Neuron (in vitro differentiated cells): ENCODE measurements at regions not wholly inside any gene's neighbourhood (a gene's known extent, or its start where the extent isn't known, plus 50 kb on each side); places are given as distances from the start of the nearest gene placed in this dataset.

Experiments
- H2AFZ ChIP-seq: one replicate; pipeline ENCODE4 v1.6.1; 2013; ENCODE audit warnings: low read depth, mild to moderate bottlenecking, inconsistent platforms, low read length, moderate library complexity
- H3K27me3 ChIP-seq: one replicate; pipeline ENCODE4 v1.6.1; 2013; ENCODE audit warnings: low read length; ENCODE audit not compliant: insufficient read depth
- H3K36me3 ChIP-seq: one replicate; pipeline ENCODE4 v1.6.1; 2013; ENCODE audit warnings: low read length; ENCODE audit not compliant: insufficient read depth
- H3K4me1 ChIP-seq: one replicate; pipeline ENCODE4 v1.6.1; 2013; ENCODE audit warnings: low read length; ENCODE audit not compliant: insufficient read depth
- H3K4me3 ChIP-seq: 2 replicates; pipeline ENCODE4 v1.5.1; 2013; ENCODE audit warnings: mild to moderate bottlenecking, low read length, moderate library complexity
- H3K9me3 ChIP-seq: one replicate; pipeline ENCODE4 v1.6.1; 2013; ENCODE audit warnings: low read length

- H3K4me3 ChIP-seq: no peak overlapping the region
- no peaks in the 10 kb centered on the region for H3K36me3 ChIP-seq
- no peaks in the 10 kb centered on the region for H3K27me3 ChIP-seq
Observed at GRCh38 chr3:66655044-66655443, 154.2 kb upstream of the LRIG1 start.

GRCh38 chr3:66655671-66656070 lies 154.8 kb upstream of the LRIG1 start:
- Histone ChIP-seq H3K36me3 (no peaks in the 10 kb centered on the region), H3K4me3 (peak overlapping the region; percentile 2), H2AFZ (peak overlapping the region; percentile 64), H3K27me3 (no peaks in the 10 kb centered on the region), H3K4me1 (peaks cover 32% of the 10 kb centered on the region), H3K9me3 (no peaks in the 10 kb centered on the region)

More at GRCh38 chr3:66655044-66655443, 154.2 kb upstream of the LRIG1 start:
- Histone ChIP-seq H3K9me3 (no peaks in the 10 kb centered on the region), H3K4me1 (peaks cover 32% of the 10 kb centered on the region), H2AFZ (no peak overlapping the region)

DNA sequence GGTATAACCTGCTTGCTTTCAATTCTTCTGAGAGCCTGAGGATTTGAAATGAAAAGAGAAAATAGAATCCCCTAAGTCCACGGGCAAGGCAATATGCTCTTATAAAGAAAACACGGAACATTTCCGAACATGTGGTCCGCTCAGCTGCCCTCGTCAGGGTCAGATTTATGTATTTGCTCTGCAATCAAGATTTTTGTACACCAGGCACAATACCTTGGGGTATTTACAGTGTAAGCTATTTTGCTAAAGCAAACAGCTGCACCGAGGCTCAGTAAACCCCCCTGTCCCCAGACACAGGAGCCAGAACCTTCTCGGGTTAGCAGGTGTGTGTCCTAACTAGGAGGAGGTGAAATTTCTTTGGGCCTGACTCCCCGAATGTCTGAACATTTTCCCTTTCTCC lies 155.8 kb upstream of the LRIG1 start:
- Histone ChIP-seq H3K4me3 (no peak overlapping the region), H3K27me3 (no peaks in the 10 kb centered on the region), H3K4me1 (peaks cover 32% of the 10 kb centered on the region), H2AFZ (peak overlapping the region; percentile 64), H3K9me3 (no peaks in the 10 kb centered on the region), H3K36me3 (no peaks in the 10 kb centered on the region)

DNA sequence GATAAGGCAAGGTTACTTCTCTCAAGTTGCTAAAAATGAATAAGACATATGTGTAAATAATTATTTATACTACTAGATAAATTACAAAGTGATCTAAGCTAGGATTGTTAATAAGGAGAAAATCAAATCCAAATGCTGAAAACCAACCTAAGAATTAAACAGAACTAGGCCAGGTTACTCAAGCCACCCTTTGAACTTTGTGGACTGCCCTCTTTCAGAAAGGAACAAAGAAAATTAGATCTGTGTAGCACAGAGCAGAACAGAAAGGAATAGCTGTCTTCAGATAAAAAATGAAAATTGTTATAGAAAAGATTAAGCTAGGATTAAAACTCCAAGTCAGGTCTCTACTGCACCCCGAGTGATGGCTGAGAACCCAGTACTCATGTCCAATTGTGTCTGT lies 158.2 kb upstream of the LRIG1 start:
- Histone ChIP-seq H3K27me3 (no peaks in the 10 kb centered on the region), H3K4me3 (no peak overlapping the region), H3K9me3 (no peaks in the 10 kb centered on the region), H3K4me1 (peaks cover 30% of the 10 kb centered on the region), H3K36me3 (no peaks in the 10 kb centered on the region), H2AFZ (no peak overlapping the region)

DNA sequence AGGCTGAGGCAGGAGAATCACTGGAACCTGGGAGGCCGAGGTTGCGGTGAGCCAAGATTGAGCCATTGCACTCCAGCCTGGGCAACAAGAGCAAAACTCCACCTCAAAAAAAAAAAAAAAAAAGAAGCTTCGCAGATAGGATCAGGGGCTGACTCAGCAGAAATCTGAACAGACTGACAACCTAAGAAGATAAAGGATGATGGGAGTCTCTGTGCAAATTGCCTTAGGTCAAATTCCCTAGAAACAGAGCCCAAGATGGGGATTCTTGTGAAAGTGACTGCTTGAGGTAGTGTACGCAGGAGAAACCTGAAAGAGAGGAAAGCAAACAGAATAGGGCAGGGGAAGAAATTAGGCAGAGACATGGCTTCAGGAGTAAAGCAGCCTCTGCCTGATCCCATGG lies 160.8 kb upstream of the LRIG1 start:
- H3K9me3 ChIP-seq: no peaks in the 10 kb centered on the region
- H3K36me3 ChIP-seq: no peaks in the 10 kb centered on the region
- no peak overlapping the region for H3K4me3 ChIP-seq
- H3K27me3 ChIP-seq: no peaks in the 10 kb centered on the region
- H2AFZ ChIP-seq: no peak overlapping the region
- H3K4me1 ChIP-seq: peaks cover 6% of the 10 kb centered on the region

DNA sequence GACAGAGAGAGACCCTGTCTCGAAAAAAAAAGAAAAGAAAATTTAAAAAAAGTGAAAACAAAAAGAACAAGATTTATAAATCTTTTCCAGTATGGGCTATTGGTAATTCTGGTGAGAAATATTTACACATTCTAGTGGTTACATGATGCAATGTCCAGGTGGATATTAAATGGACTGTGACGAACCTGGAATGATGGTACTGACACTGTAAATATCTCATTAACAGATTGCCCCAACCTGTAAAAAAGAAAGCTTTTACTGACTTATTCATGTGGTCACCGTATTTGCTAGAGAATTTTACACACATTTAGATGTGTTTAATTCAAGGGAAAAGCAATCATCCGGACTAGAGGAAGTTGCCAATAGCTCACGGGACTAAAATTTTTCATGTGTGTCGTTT lies 162.1 kb upstream of the LRIG1 start:
- Histone ChIP-seq H3K9me3 (no peaks in the 10 kb centered on the region), H3K4me1 (no peaks in the 10 kb centered on the region), H3K36me3 (no peaks in the 10 kb centered on the region)

DNA sequence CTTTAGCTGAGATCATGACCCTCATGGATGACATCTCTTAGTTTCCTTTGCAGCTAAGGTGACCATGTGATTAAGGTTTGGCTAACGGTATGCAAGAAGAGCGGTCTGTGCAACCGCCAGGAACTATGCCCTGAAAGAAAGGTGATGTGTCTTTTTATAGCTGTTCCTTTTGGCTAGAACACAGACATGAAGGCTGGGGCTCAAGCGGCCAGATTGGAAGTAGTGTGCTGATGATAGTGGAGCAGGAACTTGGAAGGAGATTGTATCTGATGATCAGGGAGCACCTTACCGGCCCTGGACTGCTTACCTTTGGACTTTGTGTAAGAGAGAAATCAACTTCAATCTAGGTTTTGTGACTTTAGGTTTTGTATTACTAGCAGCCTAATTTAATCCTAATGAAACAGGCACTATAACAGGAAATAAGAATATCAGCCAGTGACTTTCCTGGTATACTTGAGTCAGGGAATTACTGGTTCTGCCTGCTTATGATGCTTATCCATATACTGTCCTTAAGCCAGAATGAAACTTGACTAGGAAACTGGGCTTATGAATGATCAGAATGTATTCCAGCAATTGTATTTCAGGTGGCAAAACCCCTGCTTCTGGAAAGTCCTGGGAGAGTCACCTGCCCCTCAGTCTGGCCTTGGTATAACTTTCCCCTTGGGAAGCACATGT lies 164.3 kb upstream of the LRIG1 start:
- Histone ChIP-seq H3K27me3 (no peaks in the 10 kb centered on the region), H3K36me3 (no peaks in the 10 kb centered on the region), H3K4me3 (no peak overlapping the region), H3K4me1 (no peaks in the 10 kb centered on the region), H2AFZ (no peak overlapping the region), H3K9me3 (no peaks in the 10 kb centered on the region)

More for the DNA sequence above, 162.1 kb upstream of the LRIG1 start:
- Histone ChIP-seq H3K27me3 (no peaks in the 10 kb centered on the region), H2AFZ (no peak overlapping the region), H3K4me3 (no peak overlapping the region)

- no peaks in the 10 kb centered on the region for H3K9me3 ChIP-seq
- H3K27me3 ChIP-seq: no peaks in the 10 kb centered on the region
- no peaks in the 10 kb centered on the region for H3K36me3 ChIP-seq
- no peak overlapping the region for H2AFZ ChIP-seq
- H3K4me3 ChIP-seq: no peak overlapping the region
- no peaks in the 10 kb centered on the region for H3K4me1 ChIP-seq
Observed at GRCh38 chr3:66666362-66666761, 165.5 kb upstream of the LRIG1 start.

- Histone ChIP-seq H3K36me3 (no peaks in the 10 kb centered on the region), H3K9me3 (no peaks in the 10 kb centered on the region), H3K27me3 (no peaks in the 10 kb centered on the region), H2AFZ (no peak overlapping the region), H3K4me3 (no peak overlapping the region), H3K4me1 (no peaks in the 10 kb centered on the region)
Observed at GRCh38 chr3:66667263-66667662, 166.4 kb upstream of the LRIG1 start.

DNA sequence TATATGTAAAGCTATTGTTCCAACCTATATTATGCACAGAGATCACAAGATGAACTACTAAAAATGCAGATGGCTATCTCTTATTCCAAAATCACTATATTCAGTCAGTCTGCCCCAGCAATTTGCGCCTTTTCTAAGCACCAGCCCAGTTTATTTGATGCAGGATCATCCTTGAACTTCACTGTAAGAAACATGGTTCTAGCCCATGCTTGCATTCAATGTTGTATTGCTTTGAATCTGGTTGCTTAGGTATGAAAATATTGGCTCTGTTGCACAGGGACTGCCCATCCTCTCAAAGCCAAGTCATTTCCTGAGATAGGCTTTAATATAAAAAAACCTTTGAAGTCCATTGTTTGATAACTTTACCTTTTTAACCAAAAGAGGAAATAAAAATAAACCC lies 170.5 kb upstream of the LRIG1 start:
- Histone ChIP-seq H3K27me3 (no peaks in the 10 kb centered on the region), H3K36me3 (no peaks in the 10 kb centered on the region), H3K4me3 (no peak overlapping the region), H3K4me1 (no peaks in the 10 kb centered on the region), H2AFZ (no peak overlapping the region), H3K9me3 (no peaks in the 10 kb centered on the region)

GRCh38 chr3:66672830-66673229 lies 172.0 kb upstream of the LRIG1 start:
- H2AFZ ChIP-seq: no peak overlapping the region
- no peaks in the 10 kb centered on the region for H3K27me3 ChIP-seq
- no peaks in the 10 kb centered on the region for H3K4me1 ChIP-seq
- no peaks in the 10 kb centered on the region for H3K9me3 ChIP-seq
- no peak overlapping the region for H3K4me3 ChIP-seq
- no peaks in the 10 kb centered on the region for H3K36me3 ChIP-seq

- Histone ChIP-seq H3K27me3 (no peaks in the 10 kb centered on the region), H3K36me3 (no peaks in the 10 kb centered on the region), H3K4me3 (no peak overlapping the region), H2AFZ (no peak overlapping the region), H3K9me3 (no peaks in the 10 kb centered on the region), H3K4me1 (no peaks in the 10 kb centered on the region)
Observed at GRCh38 chr3:66673293-66673692, 172.5 kb upstream of the LRIG1 start.

- Histone ChIP-seq H3K27me3 (no peaks in the 10 kb centered on the region), H3K4me3 (no peak overlapping the region), H3K36me3 (no peaks in the 10 kb centered on the region), H3K4me1 (no peaks in the 10 kb centered on the region), H2AFZ (no peak overlapping the region), H3K9me3 (no peaks in the 10 kb centered on the region)
Observed at GRCh38 chr3:66675366-66675765, 174.5 kb upstream of the LRIG1 start.
